ENCODE measurements at regions not wholly inside any gene's neighbourhood (a gene's known extent, or its start where the extent isn't known, plus 50 kb on each side); places are given as distances from the start of the nearest gene placed in this dataset.

DNA sequence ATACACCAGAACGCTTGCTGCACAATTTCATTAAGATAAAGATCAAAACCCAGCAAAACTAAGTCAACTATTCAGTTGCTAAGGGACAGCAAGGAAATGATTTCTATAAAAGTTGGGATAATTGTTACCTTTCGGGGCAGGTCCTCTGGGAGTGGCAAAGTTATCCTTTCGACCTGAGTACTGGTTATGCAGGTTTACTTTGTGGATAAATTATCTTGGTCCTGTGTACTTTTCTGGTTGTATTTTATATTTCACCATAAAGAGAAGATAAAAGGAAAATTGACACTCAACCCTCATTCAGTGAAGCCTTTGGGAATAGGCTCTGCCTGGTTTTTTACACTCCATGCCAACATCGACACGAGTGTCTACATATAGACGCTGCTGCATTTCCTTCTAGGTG is 146.5 kb downstream of the SYK start:
- no peak for DNase-seq (ENCODE audit: low spot score in 2 of 2)
- no peaks in the 10 kb centered on the region for H3K4me1 ChIP-seq
- H3K36me3 ChIP-seq, result no peaks in the 10 kb centered on the region
- TF ChIP-seq, protein P1, sequence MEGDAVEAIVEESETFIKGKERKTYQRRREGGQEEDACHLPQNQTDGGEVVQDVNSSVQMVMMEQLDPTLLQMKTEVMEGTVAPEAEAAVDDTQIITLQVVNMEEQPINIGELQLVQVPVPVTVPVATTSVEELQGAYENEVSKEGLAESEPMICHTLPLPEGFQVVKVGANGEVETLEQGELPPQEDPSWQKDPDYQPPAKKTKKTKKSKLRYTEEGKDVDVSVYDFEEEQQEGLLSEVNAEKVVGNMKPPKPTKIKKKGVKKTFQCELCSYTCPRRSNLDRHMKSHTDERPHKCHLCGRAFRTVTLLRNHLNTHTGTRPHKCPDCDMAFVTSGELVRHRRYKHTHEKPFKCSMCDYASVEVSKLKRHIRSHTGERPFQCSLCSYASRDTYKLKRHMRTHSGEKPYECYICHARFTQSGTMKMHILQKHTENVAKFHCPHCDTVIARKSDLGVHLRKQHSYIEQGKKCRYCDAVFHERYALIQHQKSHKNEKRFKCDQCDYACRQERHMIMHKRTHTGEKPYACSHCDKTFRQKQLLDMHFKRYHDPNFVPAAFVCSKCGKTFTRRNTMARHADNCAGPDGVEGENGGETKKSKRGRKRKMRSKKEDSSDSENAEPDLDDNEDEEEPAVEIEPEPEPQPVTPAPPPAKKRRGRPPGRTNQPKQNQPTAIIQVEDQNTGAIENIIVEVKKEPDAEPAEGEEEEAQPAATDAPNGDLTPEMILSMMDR (IDR thresholded peaks at IDR 0.05), result no peak
- no peak for TF ChIP-seq EP300 (IDR thresholded peaks at IDR 0.05)
- no peak for TF ChIP-seq POLR2A (IDR thresholded peaks at IDR 0.05)
- H3K9me3 ChIP-seq, result no peaks in the 10 kb centered on the region
- H3K27ac ChIP-seq, result no peak overlapping the region
- 73 to 76% methylated on average over 6 of the region's 6 CpGs for WGBS, 2 donors
- no peak overlapping the region for H3K4me3 ChIP-seq
- H3K27me3 ChIP-seq, result no peaks in the 10 kb centered on the region

DNA sequence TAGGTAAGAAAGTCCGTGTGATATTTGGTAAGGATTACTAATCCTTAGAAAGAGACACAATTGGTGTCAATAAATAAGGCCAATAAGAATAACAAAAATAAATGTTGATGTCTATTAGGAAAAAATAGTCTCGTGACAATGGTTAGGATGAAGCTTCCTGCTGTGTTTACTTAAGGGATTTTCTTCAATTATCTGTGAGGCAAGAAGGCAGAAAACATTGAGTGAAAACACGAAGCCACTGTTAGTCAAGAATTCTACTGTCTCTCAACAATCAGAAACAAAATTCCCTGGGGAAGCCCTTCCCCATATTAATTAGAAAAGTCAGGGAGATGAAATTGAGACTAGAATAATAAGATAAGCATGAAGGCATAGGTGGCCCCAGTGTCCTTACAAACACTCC is 149.0 kb downstream of the SYK start:
- no peaks in the 10 kb centered on the region for H3K27me3 ChIP-seq
- TF ChIP-seq POLR2A (IDR thresholded peaks at IDR 0.05), result no peak
- TF ChIP-seq EP300 (IDR thresholded peaks at IDR 0.05), result no peak
- TF ChIP-seq, protein P1 (IDR thresholded peaks at IDR 0.05), result no peak
- no peaks in the 10 kb centered on the region for H3K4me1 ChIP-seq
- H3K27ac ChIP-seq, result no peak overlapping the region
- no peaks in the 10 kb centered on the region for H3K9me3 ChIP-seq
- DNase-seq (ENCODE audit: low spot score in 2 of 2), result no peak
- WGBS, 2 donors, result 42 to 46% methylated on average over 3 of the region's 3 CpGs
- H3K4me3 ChIP-seq, result no peak overlapping the region
- no peaks in the 10 kb centered on the region for H3K36me3 ChIP-seq

DNA sequence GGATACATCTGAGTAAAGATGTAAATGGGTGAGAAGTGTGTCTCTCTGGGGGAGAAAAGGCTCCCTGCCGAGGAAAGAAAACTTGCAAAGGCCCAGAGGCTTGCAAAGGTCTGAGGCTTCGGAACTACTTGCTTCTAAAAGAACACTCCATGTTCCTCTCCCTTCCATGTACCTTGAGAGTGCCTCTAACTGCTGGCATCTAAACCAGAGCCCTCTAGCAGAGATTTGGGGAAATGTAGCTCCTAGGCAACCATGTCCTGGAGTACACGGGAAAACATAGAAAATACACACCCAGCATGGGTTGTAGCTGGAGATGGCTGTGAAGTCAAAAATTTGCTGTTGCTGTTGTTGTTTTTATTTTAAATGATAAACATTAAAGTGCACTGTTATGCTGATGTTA is 151.6 kb downstream of the SYK start:
- H3K27me3 ChIP-seq, result no peaks in the 10 kb centered on the region
- no peak overlapping the region for H3K27ac ChIP-seq
- no peaks in the 10 kb centered on the region for H3K4me1 ChIP-seq
- no peak for DNase-seq (ENCODE audit: low spot score in 2 of 2)
- H3K4me3 ChIP-seq, result no peak overlapping the region
- no peaks in the 10 kb centered on the region for H3K9me3 ChIP-seq
- whole genome bisulfite sequencing, 2 donors, result 45 to 47% methylated on average over 3 of the region's 3 CpGs
- TF ChIP-seq POLR2A (IDR thresholded peaks at IDR 0.05) (no peak), EP300 (IDR thresholded peaks at IDR 0.05) (no peak)
- TF ChIP-seq, protein P1 (IDR thresholded peaks at IDR 0.05), result no peak
- H3K36me3 ChIP-seq, result no peaks in the 10 kb centered on the region

DNA sequence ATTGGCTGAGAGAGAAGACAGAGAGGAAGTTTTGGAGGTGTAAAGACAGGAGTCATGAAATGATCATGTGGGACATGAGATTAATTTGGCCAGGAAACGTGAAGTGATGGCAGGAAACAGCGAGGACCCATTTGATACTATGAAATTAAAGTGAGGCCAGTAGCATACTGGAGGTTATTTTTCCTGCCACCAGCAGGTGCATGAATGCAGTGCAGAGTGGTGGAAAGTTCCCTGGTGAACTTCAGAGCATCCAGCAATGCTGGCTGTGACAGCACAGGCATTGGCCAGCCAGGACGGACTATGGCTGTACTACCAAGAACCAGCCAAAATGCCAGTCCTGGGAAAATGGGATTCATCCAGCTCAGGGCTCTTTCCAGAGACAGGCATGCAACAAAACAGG is 152.2 kb downstream of the SYK start:
- TF ChIP-seq EP300 (IDR thresholded peaks at IDR 0.05), result no peak
- no peak for TF ChIP-seq POLR2A (IDR thresholded peaks at IDR 0.05)
- TF ChIP-seq, protein P1 (IDR thresholded peaks at IDR 0.05), result no peak
- Histone ChIP-seq H3K9me3 (no peaks in the 10 kb centered on the region), H3K36me3 (no peaks in the 10 kb centered on the region), H3K4me3 (no peak overlapping the region), H3K27me3 (no peaks in the 10 kb centered on the region), H3K27ac (no peak overlapping the region), H3K4me1 (no peaks in the 10 kb centered on the region)
- 79 to 80% methylated on average over 3 of the region's 3 CpGs for WGBS, 2 donors
- no peak for DNase-seq (ENCODE audit: low spot score in 2 of 2)

DNA sequence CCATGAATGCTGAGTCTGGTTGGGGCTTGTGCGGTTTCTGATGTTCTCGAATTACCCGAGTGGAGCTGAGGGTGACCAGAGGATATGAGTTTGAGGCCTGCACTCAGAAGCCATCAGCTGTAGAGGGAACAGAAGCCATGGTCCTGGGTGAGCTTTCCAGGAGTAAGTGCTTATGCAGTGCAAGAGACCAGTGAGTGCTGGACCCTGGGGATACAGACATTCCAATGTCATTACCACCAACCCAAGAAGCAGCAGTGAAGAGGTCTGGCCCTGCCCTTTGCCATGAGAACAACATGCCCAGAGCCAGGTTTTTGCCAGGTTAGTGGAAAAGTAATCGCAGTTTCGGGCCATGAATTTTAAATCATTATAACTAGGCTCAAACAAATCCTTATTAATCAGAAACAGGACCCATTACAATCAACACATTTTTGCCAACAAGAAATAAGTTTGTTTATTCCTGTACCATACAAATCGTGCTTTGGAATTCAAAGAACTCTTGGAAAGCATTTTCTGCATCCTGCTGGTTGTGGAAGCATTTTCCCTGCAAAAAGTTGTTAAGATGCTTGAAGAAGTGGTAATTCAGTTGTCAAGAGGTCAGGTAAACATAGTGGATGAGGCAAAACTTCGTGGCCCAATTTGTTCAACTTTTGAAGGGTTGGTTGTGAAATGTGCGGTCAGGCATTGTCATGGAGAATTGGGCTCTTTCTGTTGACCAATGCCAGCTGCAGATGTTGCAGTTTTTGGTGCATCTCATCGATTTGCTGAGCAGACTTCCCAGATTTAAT is 154.6 kb downstream of the SYK start:
- TF ChIP-seq, protein P1 (IDR thresholded peaks at IDR 0.05), result no peak
- TF ChIP-seq POLR2A (IDR thresholded peaks at IDR 0.05) (no peak), EP300 (IDR thresholded peaks at IDR 0.05) (no peak)

More for the DNA sequence above, 154.6 kb downstream of the SYK start:
- H3K4me3 ChIP-seq, result no peak overlapping the region
- WGBS, 2 donors, result 83 to 84% methylated on average over 9 of the region's 9 CpGs
- no peak for DNase-seq (ENCODE audit: low spot score in 2 of 2)
- no peaks in the 10 kb centered on the region for H3K9me3 ChIP-seq
- no peaks in the 10 kb centered on the region for H3K4me1 ChIP-seq
- no peak overlapping the region for H3K27ac ChIP-seq
- no peaks in the 10 kb centered on the region for H3K27me3 ChIP-seq
- H3K36me3 ChIP-seq, result no peaks in the 10 kb centered on the region
